Jurkat, Clone E6-1 (cell line): ENCODE measurements at regions not wholly inside any gene's neighbourhood (a gene's known extent, or its start where the extent isn't known, plus 50 kb on each side); places are given as distances from the start of the nearest gene placed in this dataset.
"Not testable (repeated sequence)": the region's sequence is repeated elsewhere in the genome, so short reads cannot be mapped to it uniquely, and the experiment has no call there.

ENCODE experiments used
- DNase-seq: peaks from one replicate; pipeline ENCODE4 v3.0.0-alpha.2; 2011; ENCODE audit warnings: low read depth, low spot score
- H3K4me3 ChIP-seq: 2 replicates; pipeline ENCODE4 v1.5.1; 2011; ENCODE audit warnings: mild to moderate bottlenecking, low read length, control low read depth, moderate library complexity

- H3K4me3 ChIP-seq, result no peak overlapping the region
- DNase-seq, result no peak
These were observed 332.4 kb downstream of the SLC7A11 start for GRCh38 chr4:137909529-137910309.

- H3K4me3 ChIP-seq, result no peak overlapping the region
- DNase-seq, result no peak
These were observed 336.2 kb downstream of the SLC7A11 start for GRCh38 chr4:137905930-137906329.

- no peak overlapping the region for H3K4me3 ChIP-seq
- DNase-seq, result no peak
These were observed 341.0 kb downstream of the SLC7A11 start for GRCh38 chr4:137901114-137901513.

- no peak overlapping the region for H3K4me3 ChIP-seq
- DNase-seq, result no peak
These were observed 345.9 kb downstream of the SLC7A11 start for GRCh38 chr4:137896221-137896737.

GRCh38 chr4:137895515-137895914 lies 346.6 kb downstream of the SLC7A11 start:
- DNase-seq, H3K4me3 ChIP-seq: not testable (repeated sequence)

- no peak overlapping the region for H3K4me3 ChIP-seq
- no peak for DNase-seq
These were observed 350.0 kb downstream of the SLC7A11 start for GRCh38 chr4:137892134-137892533.

GRCh38 chr4:137890812-137891211 lies 351.3 kb downstream of the SLC7A11 start:
- no peak for DNase-seq
- H3K4me3 ChIP-seq, result no peak overlapping the region

GRCh38 chr4:137881641-137882040 lies 349.3 kb upstream of the PCDH18 start:
- no peak for DNase-seq
- H3K4me3 ChIP-seq, result no peak overlapping the region

- not testable (repeated sequence) for DNase-seq, H3K4me3 ChIP-seq
These were observed 335.8 kb upstream of the PCDH18 start for GRCh38 chr4:137868067-137868466.

- no peak for DNase-seq
- H3K4me3 ChIP-seq, result no peak overlapping the region
These were observed 334.4 kb upstream of the PCDH18 start for GRCh38 chr4:137866671-137867070.

GRCh38 chr4:137861682-137862081 lies 329.4 kb upstream of the PCDH18 start:
- DNase-seq, result peak; percentile 1
- no peak overlapping the region for H3K4me3 ChIP-seq

- H3K4me3 ChIP-seq, result no peak overlapping the region
- no peak for DNase-seq
These were observed 321.1 kb upstream of the PCDH18 start for GRCh38 chr4:137853424-137853823.

- DNase-seq, result no peak
- H3K4me3 ChIP-seq, result no peak overlapping the region
These were observed 320.0 kb upstream of the PCDH18 start for GRCh38 chr4:137852326-137852725.

GRCh38 chr4:137851435-137851834 lies 319.1 kb upstream of the PCDH18 start:
- no peak for DNase-seq
- no peak overlapping the region for H3K4me3 ChIP-seq

- not testable (repeated sequence) for DNase-seq, H3K4me3 ChIP-seq
These were observed 295.7 kb upstream of the PCDH18 start for GRCh38 chr4:137827945-137828344.

- H3K4me3 ChIP-seq, result no peak overlapping the region
- DNase-seq, result no peak
These were observed 293.2 kb upstream of the PCDH18 start for GRCh38 chr4:137825505-137825904.

GRCh38 chr4:137823007-137823406 lies 290.7 kb upstream of the PCDH18 start:
- no peak for DNase-seq
- H3K4me3 ChIP-seq, result no peak overlapping the region

- H3K4me3 ChIP-seq, result no peak overlapping the region
- DNase-seq, result peak; percentile 41
These were observed 287.7 kb upstream of the PCDH18 start for GRCh38 chr4:137819964-137820383.

GRCh38 chr4:137812258-137812657 lies 280.0 kb upstream of the PCDH18 start:
- H3K4me3 ChIP-seq, result no peak overlapping the region
- DNase-seq, result no peak

- DNase-seq, result no peak
- H3K4me3 ChIP-seq, result no peak overlapping the region
These were observed 274.1 kb upstream of the PCDH18 start for GRCh38 chr4:137806420-137806819.

- no peak for DNase-seq
- no peak overlapping the region for H3K4me3 ChIP-seq
These were observed 272.7 kb upstream of the PCDH18 start for GRCh38 chr4:137804906-137805495.
